ENCODE measurements at regions not wholly inside any gene's neighbourhood (a gene's known extent, or its start where the extent isn't known, plus 50 kb on each side); places are given as distances from the start of the nearest gene placed in this dataset.

- Histone ChIP-seq H3K27ac (ENCODE audit: low read length) (no peak overlapping the region), H3K79me2 (ENCODE audit: insufficient read depth, low read length) (no peaks in the 10 kb centered on the region), H3K27me3 (ENCODE audit: insufficient read depth, low read length, poor library complexity) (no peaks in the 10 kb centered on the region), H3K9ac (ENCODE audit: low read depth, low read length) (no peak overlapping the region), H3K36me3 (ENCODE audit: insufficient read depth, low read length) (no peaks in the 10 kb centered on the region), H3K4me3 (ENCODE audit: low read depth in 1 of 2, low read length in 2 of 2) (no peak overlapping the region), H2AFZ (ENCODE audit: low read depth, low read length) (no peak overlapping the region), H3K4me1 (ENCODE audit: insufficient read depth, low read length) (no peaks in the 10 kb centered on the region), H3K9me3 (ENCODE audit: insufficient read depth, low read length, severe bottlenecking) (no peaks in the 10 kb centered on the region), H4K20me1 (ENCODE audit: insufficient read depth, low read length) (no peaks in the 10 kb centered on the region), H3K4me2 (ENCODE audit: insufficient read depth, low read length) (no peak overlapping the region)
- TF ChIP-seq EZH2 (IDR thresholded peaks at IDR 0.05; ENCODE audit: borderline replicate concordance, low read depth, low read length, severe bottlenecking) (no peak), CTCF (IDR thresholded peaks at IDR 0.05; ENCODE audit: borderline replicate concordance, extremely low read depth, low read length, poor library complexity, severe bottlenecking) (no peak)
- ATAC-seq (ENCODE audit: insufficient read depth, low read depth), result no peak
- DNase-seq, result no peak
These were observed 451.4 kb upstream of the ST6GAL2 start for GRCh38 chr2:107337209-107337898.

DNA sequence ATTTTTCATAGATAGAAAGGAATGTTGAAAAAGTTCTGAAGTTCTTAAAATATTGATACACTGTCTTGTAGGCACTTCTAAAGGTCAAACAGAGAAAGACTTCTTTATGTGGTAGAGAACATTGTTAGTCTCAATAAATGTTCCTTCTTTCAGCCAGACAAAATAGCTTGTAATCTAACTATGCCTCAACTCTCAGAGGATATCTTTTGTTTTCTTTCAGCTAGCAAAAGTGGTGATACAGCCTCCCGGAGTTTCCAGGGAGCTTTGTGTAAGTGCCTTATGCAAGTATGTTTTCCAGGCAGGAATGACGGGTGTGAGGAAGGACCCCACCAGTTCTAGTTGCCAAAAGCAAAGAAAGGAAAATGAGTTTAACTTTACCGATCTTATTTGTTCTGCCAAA lies 452.1 kb upstream of the ST6GAL2 start:
- ATAC-seq (ENCODE audit: insufficient read depth, low read depth), result no peak

GRCh38 chr2:107338571-107338970 lies 452.6 kb upstream of the ST6GAL2 start:
- Histone ChIP-seq H3K9ac (ENCODE audit: low read depth, low read length) (no peak overlapping the region), H3K4me1 (ENCODE audit: insufficient read depth, low read length) (no peaks in the 10 kb centered on the region), H3K27me3 (ENCODE audit: insufficient read depth, low read length, poor library complexity) (no peaks in the 10 kb centered on the region), H3K27ac (ENCODE audit: low read length) (no peak overlapping the region), H3K79me2 (ENCODE audit: insufficient read depth, low read length) (no peaks in the 10 kb centered on the region), H3K4me2 (ENCODE audit: insufficient read depth, low read length) (no peak overlapping the region), H3K36me3 (ENCODE audit: insufficient read depth, low read length) (no peaks in the 10 kb centered on the region), H2AFZ (ENCODE audit: low read depth, low read length) (no peak overlapping the region), H3K4me3 (ENCODE audit: low read depth in 1 of 2, low read length in 2 of 2) (no peak overlapping the region), H4K20me1 (ENCODE audit: insufficient read depth, low read length) (no peaks in the 10 kb centered on the region), H3K9me3 (ENCODE audit: insufficient read depth, low read length, severe bottlenecking) (no peaks in the 10 kb centered on the region)
- ATAC-seq (ENCODE audit: insufficient read depth, low read depth) (no peak), DNase-seq (no peak)
- TF ChIP-seq CTCF (IDR thresholded peaks at IDR 0.05; ENCODE audit: borderline replicate concordance, extremely low read depth, low read length, poor library complexity, severe bottlenecking) (no peak), EZH2 (IDR thresholded peaks at IDR 0.05; ENCODE audit: borderline replicate concordance, low read depth, low read length, severe bottlenecking) (no peak)

More for the DNA sequence above, 452.1 kb upstream of the ST6GAL2 start:
- Histone ChIP-seq H2AFZ (ENCODE audit: low read depth, low read length) (no peak overlapping the region), H4K20me1 (ENCODE audit: insufficient read depth, low read length) (no peaks in the 10 kb centered on the region), H3K9ac (ENCODE audit: low read depth, low read length) (no peak overlapping the region), H3K4me3 (ENCODE audit: low read depth in 1 of 2, low read length in 2 of 2) (no peak overlapping the region), H3K27ac (ENCODE audit: low read length) (no peak overlapping the region), H3K27me3 (ENCODE audit: insufficient read depth, low read length, poor library complexity) (no peaks in the 10 kb centered on the region), H3K4me1 (ENCODE audit: insufficient read depth, low read length) (no peaks in the 10 kb centered on the region), H3K4me2 (ENCODE audit: insufficient read depth, low read length) (no peak overlapping the region), H3K36me3 (ENCODE audit: insufficient read depth, low read length) (no peaks in the 10 kb centered on the region), H3K9me3 (ENCODE audit: insufficient read depth, low read length, severe bottlenecking) (no peaks in the 10 kb centered on the region), H3K79me2 (ENCODE audit: insufficient read depth, low read length) (no peaks in the 10 kb centered on the region)
- TF ChIP-seq CTCF (IDR thresholded peaks at IDR 0.05; ENCODE audit: borderline replicate concordance, extremely low read depth, low read length, poor library complexity, severe bottlenecking) (no peak), EZH2 (IDR thresholded peaks at IDR 0.05; ENCODE audit: borderline replicate concordance, low read depth, low read length, severe bottlenecking) (no peak)
- DNase-seq, result no peak
